ENCODE measurements at regions not wholly inside any gene's neighbourhood (a gene's known extent, or its start where the extent isn't known, plus 50 kb on each side); places are given as distances from the start of the nearest gene placed in this dataset.
"Not testable (repeated sequence)": the region's sequence is repeated elsewhere in the genome, so short reads cannot be mapped to it uniquely, and the experiment has no call there.

DNA sequence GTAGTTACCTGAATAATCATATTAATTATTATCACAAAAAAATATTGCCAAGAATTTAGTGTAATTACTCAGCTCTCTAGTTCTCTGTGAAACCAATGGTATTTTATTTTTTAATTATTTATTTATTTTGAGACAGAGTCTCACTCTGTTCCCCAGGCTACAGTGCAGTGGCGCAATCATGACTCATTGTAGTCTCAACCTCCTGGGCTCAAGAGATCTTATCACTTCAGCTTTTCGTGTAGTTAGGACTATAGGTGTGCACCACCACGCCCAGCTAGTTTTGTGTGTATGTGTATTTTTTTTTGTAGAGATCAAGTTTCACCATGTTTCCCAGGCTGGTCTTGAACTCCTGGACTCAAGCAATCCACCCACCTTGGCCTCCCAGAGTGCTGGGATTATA is 440.4 kb upstream of the CDH20 start:
- no peak for DNase-seq (ENCODE audit: low spot score)

- no peak for DNase-seq (ENCODE audit: low spot score)
Measured at GRCh38 chr18:60893355-60894097, 439.7 kb upstream of the CDH20 start.

DNA sequence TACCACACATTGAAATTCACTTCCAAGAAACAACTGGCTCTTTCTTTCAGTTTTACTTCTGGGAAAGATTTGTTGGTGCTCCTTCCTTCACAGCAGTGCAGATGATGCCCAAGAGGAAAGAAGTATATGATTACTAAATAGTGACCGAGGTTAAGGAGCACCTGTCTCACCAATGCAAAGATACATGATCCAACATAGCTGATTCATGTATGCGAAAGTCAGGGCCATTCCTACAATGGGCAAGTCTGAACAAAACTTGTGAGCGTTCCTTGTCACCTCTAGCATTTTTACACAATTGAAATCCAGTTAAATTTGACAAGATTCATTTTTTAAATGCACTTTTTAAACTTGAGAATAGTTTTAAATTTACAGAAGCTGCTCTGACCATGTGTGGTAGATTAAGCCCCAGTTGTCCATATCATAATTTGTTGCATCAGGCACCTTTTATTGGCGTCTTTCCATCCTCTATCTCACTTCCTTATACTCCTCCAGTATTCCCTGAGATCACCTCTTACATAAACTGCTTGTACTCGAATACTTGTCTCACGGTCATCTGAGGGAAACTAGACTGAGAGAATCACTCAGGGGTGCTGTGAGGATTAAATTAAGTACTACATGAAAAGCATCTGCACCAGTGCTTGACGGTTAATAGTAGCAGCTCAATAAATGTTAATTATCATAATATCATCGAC is 438.8 kb upstream of the CDH20 start:
- no peak for DNase-seq (ENCODE audit: low spot score)

DNA sequence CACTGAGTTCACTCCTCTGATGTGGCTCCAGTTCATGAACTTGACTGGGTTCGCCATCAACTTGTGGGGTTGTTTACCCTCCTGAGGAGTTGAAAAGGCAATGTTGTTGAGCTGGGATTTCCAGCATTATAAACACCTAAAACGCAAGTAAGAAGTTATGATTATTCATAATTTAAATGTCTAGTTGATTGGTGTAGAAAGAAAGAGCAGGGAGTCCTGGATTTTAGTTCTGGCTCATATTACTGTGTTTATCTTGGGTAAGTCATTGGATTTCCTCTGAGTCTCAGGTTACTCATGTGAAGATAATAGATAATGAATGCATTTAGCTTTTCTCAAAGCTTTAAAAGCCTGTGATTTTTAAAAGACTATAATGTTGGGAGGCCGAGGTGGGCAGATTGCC is 438.0 kb upstream of the CDH20 start:
- DNase-seq (ENCODE audit: low spot score), result no peak

GRCh38 chr18:60898111-60898510 is 435.1 kb upstream of the CDH20 start:
- no peak for DNase-seq (ENCODE audit: low spot score)

- DNase-seq (ENCODE audit: low spot score), result no peak
Measured at GRCh38 chr18:60905699-60906098, 427.5 kb upstream of the CDH20 start.

DNA sequence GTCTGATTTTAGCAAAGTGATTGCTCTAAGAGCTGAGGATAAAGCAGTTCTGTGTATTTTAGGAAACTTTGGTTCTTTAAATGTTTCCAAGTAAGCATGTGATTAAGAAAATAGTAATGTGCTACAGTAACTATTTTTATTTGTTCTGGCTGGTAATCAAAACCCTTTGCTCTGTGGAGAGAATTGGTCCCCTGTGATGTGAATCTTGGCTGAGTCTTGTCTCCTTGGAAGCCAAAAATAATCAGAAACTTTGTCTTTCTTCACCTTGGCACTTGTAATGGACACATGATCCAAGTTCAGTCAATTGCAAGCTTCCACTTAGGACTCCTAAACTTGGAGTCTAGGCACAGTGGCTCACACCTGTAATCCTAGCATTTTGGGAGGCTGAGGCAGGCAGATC is 422.7 kb upstream of the CDH20 start:
- no peak for DNase-seq (ENCODE audit: low spot score)

DNA sequence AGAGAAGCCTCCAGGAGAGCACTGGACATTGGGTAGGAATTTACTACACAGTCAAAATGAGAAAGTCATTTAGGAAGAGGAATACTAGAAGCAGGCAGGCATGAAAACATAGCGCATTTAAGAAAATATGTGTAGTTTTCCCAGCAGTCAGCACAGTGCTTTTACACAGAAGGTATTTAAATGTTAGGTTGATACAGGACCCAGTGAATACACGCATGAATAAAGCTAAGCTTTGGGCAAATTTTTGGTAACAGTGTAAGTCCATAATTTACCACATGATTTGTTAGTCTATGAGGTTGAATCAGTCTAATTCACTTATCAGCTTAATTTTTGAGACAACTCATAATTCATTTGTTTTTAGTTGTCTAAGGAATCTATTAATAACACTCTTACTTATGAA is 421.7 kb upstream of the CDH20 start:
- DNase-seq (ENCODE audit: low spot score), result no peak

DNA sequence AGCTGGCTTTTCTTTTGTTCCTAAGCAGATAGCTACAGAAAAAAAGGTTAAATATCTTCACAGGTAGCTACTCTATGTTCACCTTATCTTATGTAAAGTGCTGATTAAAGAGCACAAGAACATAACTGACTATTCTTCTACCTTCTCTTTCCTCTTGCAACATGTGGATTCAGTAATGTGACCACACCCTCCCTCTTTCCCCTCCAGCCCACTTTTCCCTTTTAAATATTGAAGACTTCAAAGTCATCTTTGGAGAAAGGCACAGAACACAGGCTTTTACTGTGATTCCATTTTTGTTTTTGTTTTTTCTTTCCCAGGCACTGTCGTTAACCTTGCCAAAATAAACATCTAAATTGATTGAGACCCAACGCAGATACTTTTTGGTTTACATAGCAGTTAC is 418.1 kb upstream of the CDH20 start:
- no peak for DNase-seq (ENCODE audit: low spot score)

GRCh38 chr18:60918862-60919261 is 414.4 kb upstream of the CDH20 start:
- not testable (repeated sequence) for DNase-seq (ENCODE audit: low spot score)

- no peak for DNase-seq (ENCODE audit: low spot score)
Measured at GRCh38 chr18:60925892-60926291, 407.3 kb upstream of the CDH20 start.

GRCh38 chr18:60929966-60930365 is 403.3 kb upstream of the CDH20 start:
- DNase-seq (ENCODE audit: low spot score), result no peak

- DNase-seq (ENCODE audit: low spot score), result no peak
Measured at GRCh38 chr18:60935041-60935910, 398.0 kb upstream of the CDH20 start.

DNA sequence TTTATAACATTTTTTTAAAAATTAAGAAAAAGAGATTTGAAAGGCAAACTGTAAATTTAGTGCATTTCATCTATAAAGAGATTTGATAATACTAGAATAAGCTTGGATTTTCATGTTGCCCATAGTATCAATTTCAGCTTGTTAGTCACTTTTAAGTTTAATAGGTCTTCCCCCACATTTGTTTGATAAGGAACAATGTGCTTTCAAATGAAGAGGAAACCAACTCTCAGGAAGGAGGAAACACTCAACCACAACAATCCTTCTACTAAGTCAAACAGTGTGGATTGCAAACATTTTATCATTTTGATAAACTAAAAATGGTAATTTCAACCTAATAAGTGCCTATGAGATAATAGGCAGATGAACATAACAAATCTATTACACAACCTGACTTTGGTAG is 397.1 kb upstream of the CDH20 start:
- no peak for DNase-seq (ENCODE audit: low spot score)

GRCh38 chr18:60943297-60943696 is 389.9 kb upstream of the CDH20 start:
- no peak for DNase-seq (ENCODE audit: low spot score)

GRCh38 chr18:60950634-60951033 is 382.6 kb upstream of the CDH20 start:
- no peak for DNase-seq (ENCODE audit: low spot score)

DNA sequence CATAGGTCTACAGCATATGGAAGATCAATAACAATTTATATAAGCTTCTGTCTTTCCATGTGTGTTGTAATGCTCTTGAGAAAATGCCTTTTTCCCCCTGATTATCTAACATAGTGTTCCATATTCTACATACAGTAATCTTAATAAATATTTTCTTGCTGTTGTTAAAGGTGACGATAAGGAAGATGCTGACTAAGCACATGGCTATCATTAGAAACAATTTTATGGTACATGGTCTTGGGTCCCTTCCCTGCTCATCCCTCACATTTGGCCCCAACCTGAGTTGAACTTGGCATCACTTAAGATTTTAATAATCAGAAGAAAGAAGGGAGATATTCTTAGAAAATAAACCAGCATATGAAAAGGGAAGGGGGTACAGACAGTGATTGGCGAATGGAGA is 382.1 kb upstream of the CDH20 start:
- no peak for DNase-seq (ENCODE audit: low spot score)

DNA sequence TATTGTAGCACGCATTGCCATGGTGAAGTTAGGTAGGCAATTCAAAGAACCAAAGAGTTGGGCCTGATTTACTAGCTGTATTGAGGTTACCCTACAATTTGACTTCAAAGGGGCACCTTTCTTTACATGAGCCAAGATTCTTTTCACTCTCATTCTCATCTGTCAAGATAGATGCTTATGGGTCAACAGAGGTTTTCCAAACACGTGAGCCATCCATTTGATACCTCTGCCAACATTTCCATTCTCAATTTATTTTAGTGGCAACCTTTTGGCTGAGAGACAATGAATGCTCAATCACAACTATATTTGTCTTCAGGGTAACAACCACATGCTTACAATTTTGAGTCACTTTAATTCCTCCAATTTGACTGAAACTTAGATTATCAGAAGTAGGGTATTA is 370.6 kb upstream of the CDH20 start:
- DNase-seq (ENCODE audit: low spot score), result no peak

DNA sequence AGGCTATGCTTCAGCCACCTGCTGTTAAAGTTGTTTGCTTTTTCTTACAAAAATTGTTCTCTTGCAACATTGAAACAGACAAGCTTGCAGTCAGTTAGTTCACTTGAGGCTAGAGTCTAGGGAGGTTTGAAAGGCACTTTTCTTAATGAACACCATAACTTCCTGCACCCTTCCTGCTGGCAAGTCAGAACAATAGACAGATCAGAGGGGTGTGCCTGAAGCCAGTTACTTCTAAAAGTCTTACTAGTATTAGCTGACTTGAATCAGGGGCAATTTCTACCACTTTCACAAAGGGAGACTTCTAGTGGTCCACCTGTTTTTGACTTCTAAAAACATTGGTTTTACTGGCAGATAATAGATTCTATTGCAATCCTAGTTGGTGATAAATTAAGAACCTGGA is 367.4 kb upstream of the CDH20 start:
- DNase-seq (ENCODE audit: low spot score), result no peak

DNA sequence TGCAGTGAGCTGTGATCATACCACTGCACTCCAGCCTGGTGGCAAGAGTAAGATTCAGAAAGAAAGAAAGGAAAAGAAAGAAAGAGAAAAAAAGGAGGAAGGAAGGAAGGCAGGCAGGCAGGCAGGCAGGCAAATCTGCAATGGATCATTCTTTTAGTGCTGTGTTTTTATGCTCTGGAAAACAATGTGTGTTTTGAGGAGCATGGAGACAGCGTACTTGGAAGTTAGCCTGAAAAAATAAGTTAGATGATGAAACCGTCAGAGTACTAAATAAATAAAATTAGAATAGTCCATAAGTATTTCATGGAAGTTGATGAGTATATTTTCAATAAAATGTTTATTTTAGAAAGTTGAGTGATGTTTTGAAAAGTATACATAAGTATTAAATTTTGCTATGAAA is 366.4 kb upstream of the CDH20 start:
- DNase-seq (ENCODE audit: low spot score), result no peak

DNA sequence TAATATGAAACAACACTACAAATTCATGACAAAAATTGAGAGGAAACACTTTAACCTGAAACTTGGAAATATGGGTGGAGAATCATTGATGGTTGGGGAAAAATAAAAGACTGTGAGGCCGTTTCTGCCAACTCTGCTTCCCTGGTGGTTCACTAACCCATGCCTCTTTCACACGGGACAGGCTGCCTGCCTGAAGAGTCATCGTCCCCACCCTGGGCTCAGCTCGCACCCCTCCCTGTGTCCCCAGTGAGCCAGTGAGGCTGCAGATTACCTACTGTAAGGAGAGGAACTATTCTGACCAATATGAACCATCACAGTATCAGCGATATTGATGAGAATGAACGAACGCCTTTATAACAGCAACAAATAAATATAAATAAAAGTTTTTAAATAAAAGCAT is 357.8 kb upstream of the CDH20 start:
- no peak for DNase-seq (ENCODE audit: low spot score)

DNA sequence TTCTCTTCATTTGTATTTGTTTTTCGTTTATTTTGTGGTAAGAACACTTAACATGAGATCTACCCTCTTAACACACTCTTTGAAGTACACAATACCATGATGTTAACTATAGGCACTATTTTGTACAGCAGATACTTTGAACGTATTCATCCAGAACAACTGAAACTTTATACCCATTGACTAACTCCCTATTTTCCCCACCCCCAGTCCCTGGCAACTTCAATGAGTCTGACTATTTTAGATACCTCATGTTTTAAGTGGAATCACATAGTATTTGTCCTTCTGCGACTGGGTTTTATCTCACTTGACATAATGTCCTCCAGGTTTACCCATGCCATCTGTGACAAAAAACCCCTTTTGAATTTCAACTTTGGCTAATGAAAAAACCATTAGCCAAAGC is 356.3 kb upstream of the CDH20 start:
- DNase-seq (ENCODE audit: low spot score), result no peak

DNA sequence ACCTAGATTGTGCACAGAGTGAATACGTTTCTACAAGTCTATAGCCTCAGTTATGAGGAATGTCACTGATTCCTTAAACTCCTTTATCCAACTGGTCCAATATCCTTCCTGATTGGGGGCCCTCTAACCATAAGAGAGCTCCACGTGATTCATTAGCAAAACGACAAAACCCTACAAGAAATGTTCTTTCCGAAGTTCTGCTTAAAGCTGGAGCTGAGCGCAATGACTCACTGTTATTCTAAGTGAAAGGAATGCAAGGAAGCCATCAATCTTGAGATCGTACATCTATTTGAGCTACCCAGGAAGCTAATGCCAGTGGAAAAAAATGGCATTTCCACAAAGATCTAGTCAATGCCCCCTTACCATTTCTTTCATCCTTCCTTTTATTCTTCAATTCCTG is 354.9 kb upstream of the CDH20 start:
- DNase-seq (ENCODE audit: low spot score), result peak; percentile 20
